NCI-H1436 treated with DMSO at 0.1 percent for 48 hours (cell line): ENCODE measurements at regions not wholly inside any gene's neighbourhood (a gene's known extent, or its start where the extent isn't known, plus 50 kb on each side); places are given as distances from the start of the nearest gene placed in this dataset.

ENCODE experiments used
- DNase-seq: peaks from one replicate; lab custom pipeline; 2025; lab: John Stamatoyannopoulos, UW

DNA sequence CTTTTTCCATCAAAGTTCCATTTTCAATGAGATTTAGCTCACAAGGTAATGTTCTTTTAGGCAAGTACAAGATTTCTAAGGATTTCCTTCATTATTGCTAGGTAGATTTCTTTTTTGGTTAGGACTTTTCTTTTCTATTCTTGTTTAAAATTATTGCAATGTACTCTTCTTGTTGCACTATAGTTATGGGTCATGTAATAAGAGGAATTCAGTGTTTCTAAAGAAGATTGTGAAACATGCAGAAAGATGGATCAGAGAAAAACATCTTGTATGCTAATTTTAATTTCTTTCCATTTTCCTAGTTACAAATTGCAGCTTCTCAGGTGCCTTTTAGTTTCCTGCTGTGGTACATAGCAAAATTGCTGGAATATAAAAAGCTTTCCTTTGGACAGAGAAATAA, 56.1 kb downstream of the BTG1 start:
- no peak for DNase-seq

DNA sequence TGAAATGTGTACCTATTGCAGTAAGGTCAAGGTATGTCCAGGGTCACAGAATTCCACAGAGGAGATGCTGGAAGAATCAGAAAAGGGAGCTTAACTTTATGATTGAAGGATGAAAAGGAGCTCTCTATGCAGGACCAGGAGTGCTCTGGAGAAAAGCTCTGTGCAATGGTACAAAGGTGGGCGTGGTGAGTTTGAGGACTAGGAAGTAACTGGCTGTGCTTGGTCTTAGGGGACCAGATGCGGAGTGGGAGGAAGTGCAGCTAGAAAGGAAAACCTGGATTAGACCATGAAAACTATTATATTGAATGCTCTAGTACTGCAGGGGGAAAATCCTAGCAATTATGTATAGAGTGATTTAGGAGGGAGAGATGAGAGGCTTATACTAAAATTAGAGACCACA, 56.8 kb downstream of the BTG1 start:
- DNase-seq, result no peak

- no peak for DNase-seq
Observed at GRCh38 chr12:92085736-92086040, 60.0 kb downstream of the BTG1 start.

DNA sequence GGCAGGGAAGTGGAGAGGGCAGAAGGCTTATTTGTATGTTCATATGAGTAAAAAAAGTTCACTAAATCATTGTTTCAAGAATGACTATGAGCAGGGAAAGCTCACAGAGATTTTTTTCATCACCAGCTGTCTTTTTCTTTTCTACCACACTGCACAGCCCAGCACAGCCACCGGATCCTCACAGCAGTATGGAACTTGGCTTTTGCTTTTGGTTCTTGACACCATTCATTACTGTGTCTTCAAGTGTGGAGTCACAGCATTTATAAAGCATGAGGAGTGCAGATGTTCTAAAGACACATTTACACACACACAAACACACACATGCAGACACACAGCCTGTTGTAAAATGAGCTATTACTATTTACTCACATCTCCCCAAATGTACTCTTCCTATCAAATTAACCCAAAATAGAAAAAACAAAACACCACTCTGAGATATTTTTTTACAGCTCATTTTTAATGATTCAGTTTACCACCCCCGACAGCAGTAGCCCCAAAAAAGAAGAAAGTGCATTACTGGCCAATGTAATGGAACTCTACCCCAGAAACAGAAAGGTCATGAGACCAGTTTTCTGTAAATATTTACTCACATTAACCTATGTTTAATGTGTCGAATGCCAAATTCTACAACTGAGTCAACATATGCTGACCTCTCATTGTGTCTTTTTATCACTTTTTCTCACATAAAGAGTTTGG, 60.5 kb downstream of the BTG1 start:
- no peak for DNase-seq

- no peak for DNase-seq
Observed at GRCh38 chr12:92080911-92081285, 64.7 kb downstream of the BTG1 start.

- no peak for DNase-seq
Observed at GRCh38 chr12:92079054-92079385, 66.6 kb downstream of the BTG1 start.

- no peak for DNase-seq
Observed at GRCh38 chr12:92078167-92079053, 67.2 kb downstream of the BTG1 start.

DNA sequence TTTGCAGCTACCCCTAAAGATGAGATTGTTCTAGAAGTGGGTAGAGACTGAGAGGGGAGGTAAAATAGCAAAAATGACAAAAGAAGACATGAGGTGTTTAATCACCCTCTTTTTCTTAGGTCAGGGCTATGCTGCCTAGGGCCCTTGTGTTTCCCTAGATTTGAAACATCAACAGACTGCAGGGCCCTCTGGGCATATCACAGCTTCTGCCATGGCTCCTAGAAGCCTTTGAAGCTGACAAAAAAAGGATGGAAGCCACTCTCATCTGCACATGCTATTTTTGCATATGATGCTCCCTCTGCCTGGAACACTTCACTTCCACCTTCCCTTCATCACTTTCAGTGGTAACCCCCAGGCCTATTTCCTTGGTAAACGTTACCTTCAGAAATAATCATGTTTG, 68.1 kb downstream of the BTG1 start:
- DNase-seq, result no peak

DNA sequence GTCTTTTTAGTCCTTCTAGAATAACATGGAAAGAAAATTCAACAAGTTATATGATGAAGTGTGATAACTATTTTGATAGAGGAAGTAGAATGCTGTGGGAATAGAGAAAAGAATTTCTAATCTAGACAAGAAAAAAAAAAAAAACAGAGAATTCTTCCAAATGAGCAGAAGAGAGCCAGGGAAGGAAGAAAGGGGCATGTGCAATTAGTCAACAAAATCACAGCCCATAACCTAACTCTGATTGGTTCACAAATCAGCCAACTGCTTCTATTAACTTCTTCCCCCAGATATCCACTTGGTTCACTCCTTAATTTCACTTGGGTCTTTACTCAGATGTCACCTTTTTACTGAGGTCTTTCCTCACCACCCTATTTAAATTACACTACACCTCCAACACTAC, 69.5 kb downstream of the BTG1 start:
- no peak for DNase-seq

- no peak for DNase-seq
Observed at GRCh38 chr12:92075425-92075914, 70.2 kb downstream of the BTG1 start.

- no peak for DNase-seq
Observed at GRCh38 chr12:92074889-92075288, 70.8 kb downstream of the BTG1 start.

DNA sequence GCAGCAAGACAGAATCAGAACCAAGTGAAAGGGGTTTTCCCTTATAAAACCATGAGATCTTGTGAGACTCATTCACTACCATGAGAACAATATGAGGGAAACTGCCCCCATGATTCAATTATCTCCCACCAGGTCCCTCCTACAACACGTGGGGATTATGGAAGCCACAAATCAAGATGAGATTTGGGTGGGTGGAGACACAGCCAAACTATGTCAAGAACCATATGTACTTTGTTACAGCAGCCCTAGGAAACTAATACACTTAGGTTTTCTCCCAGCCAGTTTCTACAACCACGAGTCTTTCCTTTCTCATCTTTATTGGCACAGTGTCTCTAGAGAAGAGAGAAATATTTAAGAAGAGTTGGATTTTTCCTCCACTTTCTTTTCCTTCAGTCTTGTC, 72.6 kb downstream of the BTG1 start:
- DNase-seq, result no peak

- no peak for DNase-seq
Observed at GRCh38 chr12:92072112-92072511, 73.5 kb downstream of the BTG1 start.

DNA sequence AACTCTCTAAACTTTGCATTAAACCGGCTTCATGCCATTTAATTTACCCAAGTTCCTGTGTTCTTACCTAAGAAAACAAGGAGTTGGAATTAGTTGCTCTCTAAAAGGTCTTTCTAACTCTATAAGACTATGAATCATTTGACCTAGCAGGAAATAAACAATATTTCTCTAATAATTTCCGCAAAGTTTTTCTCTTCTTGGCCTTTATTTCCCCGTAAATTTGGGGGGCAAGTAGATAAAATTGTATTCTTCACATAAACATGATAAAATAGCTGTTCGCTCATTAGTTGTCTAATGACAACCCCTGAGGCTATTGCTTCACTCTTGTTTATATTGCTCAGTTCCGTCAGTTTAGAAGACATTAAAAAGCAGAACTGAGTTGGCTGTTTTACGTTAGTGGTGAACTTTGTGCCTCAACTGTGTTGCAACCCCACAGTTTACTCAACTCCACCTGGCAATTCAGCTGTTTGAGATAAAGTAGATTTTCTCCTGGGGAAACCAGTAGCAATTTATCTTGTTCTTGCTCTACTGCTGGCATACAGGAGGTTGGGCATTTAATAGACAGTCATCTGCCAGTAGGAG, 74.7 kb downstream of the BTG1 start:
- DNase-seq, result no peak

DNA sequence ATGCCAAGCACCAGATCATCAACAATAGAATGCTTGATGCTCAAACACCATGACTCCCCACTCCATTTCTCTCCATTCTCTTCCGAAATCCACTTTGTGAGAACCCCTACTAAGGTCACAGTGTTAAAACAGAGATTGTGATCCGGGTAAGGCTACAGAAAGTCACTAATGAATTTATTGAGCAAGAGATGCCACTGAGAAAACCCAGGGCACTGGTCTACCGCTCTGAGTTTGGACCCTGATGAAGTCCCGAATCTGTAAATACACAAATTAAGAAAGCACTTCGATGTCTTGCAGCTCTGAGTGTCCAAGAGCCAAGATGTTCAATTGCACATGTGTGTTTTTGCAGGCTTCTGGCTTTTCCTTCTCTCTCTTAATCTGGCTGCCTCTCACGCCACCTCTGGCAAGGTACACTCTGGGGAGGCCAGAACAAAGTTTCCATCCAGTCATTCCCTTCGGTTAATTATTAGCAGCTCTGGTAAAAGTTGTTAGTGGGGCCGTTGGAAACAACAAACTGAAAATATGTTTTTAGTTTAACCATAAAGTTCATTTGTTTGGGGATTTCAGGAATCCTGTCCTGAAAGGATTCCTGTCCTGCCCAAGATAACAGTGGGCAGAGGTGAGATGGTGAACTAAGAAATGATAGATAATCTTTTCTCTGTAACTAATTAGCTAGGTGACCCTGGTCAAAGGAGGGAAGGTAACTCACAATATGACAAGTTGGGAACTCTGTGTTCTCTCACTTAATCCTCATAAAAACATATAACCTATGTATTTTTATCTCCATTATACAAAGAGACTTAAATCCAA, 75.4 kb downstream of the BTG1 start:
- DNase-seq, result no peak

GRCh38 chr12:92068459-92068858, 77.2 kb downstream of the BTG1 start:
- DNase-seq, result no peak

DNA sequence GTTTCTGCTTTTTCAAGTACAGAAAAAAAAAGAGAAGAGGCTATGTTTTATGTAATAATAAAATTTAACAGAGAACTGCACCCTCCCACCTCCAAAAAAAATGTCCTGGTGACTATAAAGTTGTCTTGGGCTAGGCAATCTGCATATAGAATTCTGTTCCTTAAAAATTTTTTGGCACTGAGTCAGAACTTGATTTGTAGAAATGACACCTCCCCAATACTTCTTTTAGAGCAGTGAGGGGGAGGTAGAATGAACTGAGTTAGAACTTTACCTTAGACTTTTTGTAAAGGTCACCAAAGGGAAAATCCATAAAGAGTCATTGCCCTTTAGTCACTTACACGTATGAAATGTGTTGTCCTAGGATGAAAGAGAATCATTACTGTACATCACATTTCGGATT, 80.0 kb downstream of the BTG1 start:
- DNase-seq, result no peak

- DNase-seq, result no peak
Observed at GRCh38 chr12:92065018-92065499, 80.6 kb downstream of the BTG1 start.

- no peak for DNase-seq
Observed at GRCh38 chr12:92064422-92064821, 81.2 kb downstream of the BTG1 start.

DNA sequence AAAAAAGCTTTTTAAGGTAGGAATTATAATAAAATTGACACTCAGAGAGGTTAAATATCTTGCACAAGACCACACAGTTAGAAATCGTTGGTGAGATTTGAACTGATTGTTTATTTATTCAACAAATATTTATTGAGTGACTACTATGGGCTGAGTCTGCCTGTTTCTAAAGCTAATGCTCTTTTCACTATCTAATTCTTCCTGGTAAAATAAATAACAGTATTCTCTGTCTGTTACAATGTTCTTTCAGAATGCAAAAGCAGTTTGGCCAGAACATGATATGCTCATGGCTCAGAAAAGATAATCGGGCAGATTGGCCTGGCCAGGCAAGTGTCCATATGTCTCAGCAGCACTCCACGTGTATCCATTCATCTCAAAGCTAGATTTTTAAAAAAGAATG, 82.0 kb downstream of the BTG1 start:
- no peak for DNase-seq

DNA sequence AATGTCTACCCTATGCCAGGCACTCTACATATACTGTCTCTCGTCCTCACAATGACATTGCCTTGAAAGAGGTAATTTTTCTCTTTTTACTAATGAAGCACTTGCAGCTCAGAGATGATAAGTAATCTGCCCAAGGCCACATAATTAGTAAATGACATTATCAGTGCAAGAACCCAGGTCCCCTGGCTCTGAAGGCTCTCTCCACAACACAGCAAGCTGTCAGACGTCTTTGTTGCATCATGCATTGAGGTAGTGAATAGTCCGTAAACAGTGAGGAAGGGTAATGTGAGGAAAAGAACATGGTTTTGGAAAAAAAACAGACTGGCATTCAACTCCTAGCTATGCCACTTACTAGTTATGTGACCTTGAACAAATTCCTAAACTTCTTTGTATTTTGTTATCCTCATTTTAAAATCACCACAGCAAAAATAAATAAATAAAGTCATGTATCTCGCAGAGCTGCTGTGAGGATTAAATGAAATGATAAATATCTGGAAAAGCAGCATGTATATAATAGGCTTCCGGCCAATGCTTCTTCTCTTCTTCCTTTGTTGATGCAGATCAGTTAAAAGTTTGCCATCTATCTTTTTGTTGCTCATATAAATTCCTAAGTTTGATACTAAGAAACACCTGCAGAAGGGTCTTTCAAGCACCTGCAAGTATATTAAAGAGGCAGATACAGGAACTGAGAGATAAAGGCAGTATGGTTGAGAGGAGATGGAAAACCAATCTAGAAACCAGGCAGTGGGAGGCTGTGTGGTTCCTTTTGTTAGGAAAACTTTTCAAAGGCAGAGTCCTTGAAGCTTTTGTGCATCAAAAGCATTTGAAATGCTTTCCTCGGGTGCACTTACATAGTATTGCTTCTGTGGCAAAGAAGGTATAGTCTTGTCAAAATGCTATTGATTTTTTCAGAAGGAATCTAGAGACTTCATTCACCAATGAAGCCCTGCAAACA, 82.8 kb downstream of the BTG1 start:
- no peak for DNase-seq
